HCT116 (cell line): ENCODE measurements at regions not wholly inside any gene's neighbourhood (a gene's known extent, or its start where the extent isn't known, plus 50 kb on each side); places are given as distances from the start of the nearest gene placed in this dataset.
A peak's percentile ranks its signal among the peaks of the same experiment; 100 is the strongest.

Source experiments
- ATAC-seq: fragments of 200-7000 bp; cut with Tn5 transposase; 2 replicates; pipeline ENCODE4 v1.9.1; 2020; ENCODE audit warnings: mild to moderate bottlenecking, moderate library complexity
- BruUV-seq: library from RNA; stranded (reverse); fragments of 400-500 nt; replicated peaks from 2 replicates; lab custom pipeline; 2021; lab: Mats Ljungman, UMichigan
- CTCF ChIA-PET: fragments of 300-600 bp; sonication (Branson Sonifier 250); formaldehyde crosslinking; loops from one replicate; lab custom pipeline; 2021; ENCODE audit warnings: antibody characterized with exemption; lab: Charles Lee
- POLR2A ChIA-PET: fragments of 300-600, 350-600 bp; sonication (Branson Sonifier 250); formaldehyde crosslinking; loops from one replicate; lab custom pipeline; 2021; ENCODE audit warnings: antibody characterized with exemption; lab: Charles Lee
- RAD21 ChIA-PET, 2 experiments: fragments of 300-600 bp; sonication (Branson Sonifier 250); formaldehyde crosslinking; loops; one replicate each; lab custom pipeline; 2023; ENCODE audit warnings: low total read pairs in 2 of 2; ENCODE audit not compliant: uncharacterized antibody in 2 of 2, unreplicated experiment in 2 of 2, low non-redundant PET in 1 of 2; lab: Charles Lee
- DNase-seq: peaks from one replicate; pipeline ENCODE4 v3.0.0-alpha.2; 2010; ENCODE audit warnings: low read depth, low spot score
- H2AFZ ChIP-seq: fragments of 200-600 bp; shearing (Covaris generic), sonication (generic); 2 replicates; pipeline ENCODE4 v1.6.1; 2017; ENCODE audit warnings: low read depth, mixed run types, mixed read lengths, antibody characterized with exemption, low read length; ENCODE audit not compliant: poor library complexity, severe bottlenecking
- H3K27ac ChIP-seq: 2 replicates; pipeline ENCODE4 v1.5.1; 2012; ENCODE audit warnings: low read depth, low read length
- H3K27me3 ChIP-seq: fragments of 200-600 bp; sonication (generic); 2 replicates; pipeline ENCODE4 v1.6.1; 2016; ENCODE audit warnings: mixed run types, low read length, mixed read lengths; ENCODE audit not compliant: insufficient read depth
- H3K36me3 ChIP-seq, 2 experiments: fragments of 200-500 bp in 1 of 2; fragments of 200-600 bp in 1 of 2; sonication (Bioruptor generic) in 1 of 2; sonication (generic) in 1 of 2; 2 replicates each; pipeline versions ENCODE4 v1.5.1 to v1.6.1; 2014 to 2016; ENCODE audit warnings: low read length in 2 of 2, inconsistent platforms in 1 of 2, mixed read lengths in 1 of 2, mixed run types in 1 of 2; ENCODE audit not compliant: insufficient read depth in 2 of 2, control insufficient read depth in 1 of 2
- H3K4me1 ChIP-seq, 2 experiments: fragments of 200-600 bp in 1 of 2; sonication (generic) in 1 of 2; 2 replicates each; pipeline versions ENCODE4 v1.5.1 to v1.6.1; 2012 to 2017; ENCODE audit warnings: low read length in 2 of 2, inconsistent platforms in 1 of 2, mild to moderate bottlenecking in 1 of 2, mixed read lengths in 1 of 2, mixed run types in 1 of 2, moderate library complexity in 1 of 2; ENCODE audit not compliant: insufficient read depth in 2 of 2, control insufficient read depth in 1 of 2
- H3K4me2 ChIP-seq: fragments of 200-600 bp; sonication (generic); 2 replicates; pipeline ENCODE4 v1.6.1; 2017; ENCODE audit warnings: mixed run types, low read length, mixed read lengths
- H3K4me3 ChIP-seq, 2 experiments: fragments of 200-600 bp in 1 of 2; sonication (generic) in 1 of 2; replicated peaks in 1 of 2; 2 replicates each; pipeline ENCODE4 v1.5.1; 2011 to 2016; ENCODE audit warnings: low read length in 2 of 2, control low read depth in 1 of 2, low read depth in 1 of 2, mild to moderate bottlenecking in 1 of 2, mixed read lengths in 1 of 2, mixed run types in 1 of 2
- H3K79me2 ChIP-seq: fragments of 200-600 bp; sonication (generic); 2 replicates; pipeline ENCODE4 v1.6.1; 2017; ENCODE audit warnings: mild to moderate bottlenecking, mixed run types, low read length, moderate library complexity, mixed read lengths; ENCODE audit not compliant: insufficient read depth
- H3K9ac ChIP-seq: fragments of 200-600 bp; sonication (generic); 2 replicates; pipeline ENCODE4 v1.6.1; 2016; ENCODE audit warnings: low read length, mixed read lengths
- H3K9me2 ChIP-seq: fragments of 200-600 bp; sonication (generic), shearing (Covaris generic); 2 replicates; pipeline ENCODE4 v1.6.1; 2017; ENCODE audit warnings: mixed run types, mild to moderate bottlenecking, moderate library complexity; ENCODE audit not compliant: insufficient read depth
- H3K9me3 ChIP-seq, 2 experiments: fragments of 200-500 bp in 1 of 2; fragments of 200-600 bp in 1 of 2; sonication (Bioruptor generic) in 1 of 2; sonication (generic) in 1 of 2; 2 replicates each; pipeline ENCODE4 v1.6.1; 2014 to 2017; ENCODE audit warnings: low read length in 2 of 2, mixed read lengths in 2 of 2, inconsistent platforms in 1 of 2, low read depth in 1 of 2, mild to moderate bottlenecking in 1 of 2, mixed run types in 1 of 2, moderate library complexity in 1 of 2; ENCODE audit not compliant: control insufficient read depth in 1 of 2, insufficient read depth in 1 of 2
- H4K20me1 ChIP-seq: fragments of 200-600 bp; sonication (generic), shearing (Covaris generic); 2 replicates; pipeline ENCODE4 v1.6.1; 2017; ENCODE audit warnings: mixed run types, mild to moderate bottlenecking, moderate library complexity; ENCODE audit not compliant: insufficient read depth
- CBX3 ChIP-seq: IDR thresholded peaks from 2 replicates; pipeline ENCODE4 v1.6.1; 2012; ENCODE audit warnings: low read depth
- CEBPB ChIP-seq: IDR thresholded peaks from 2 replicates; pipeline ENCODE4 v1.6.1; 2012; ENCODE audit warnings: low read depth
- EGR1 ChIP-seq: IDR thresholded peaks from 2 replicates; pipeline ENCODE4 v1.6.1; 2012; ENCODE audit warnings: low read depth
- ELF1 ChIP-seq: IDR thresholded peaks from 2 replicates; pipeline ENCODE4 v1.6.1; 2012; ENCODE audit warnings: low read depth, borderline replicate concordance
- EZH2 ChIP-seq: fragments of 200-600 bp; sonication (generic); IDR thresholded peaks from 2 replicates; pipeline ENCODE4 v1.6.1; 2017; ENCODE audit warnings: antibody characterized with exemption, mixed run types
- EZH2phosphoT487 ChIP-seq: fragments of 200-600 bp; IDR thresholded peaks from 2 replicates; pipeline ENCODE4 v1.6.1; 2018; ENCODE audit warnings: antibody characterized with exemption, borderline replicate concordance
- FOSL1 ChIP-seq: IDR thresholded peaks from 2 replicates; pipeline ENCODE4 v1.6.1; 2012; ENCODE audit warnings: low read depth
- JUND ChIP-seq: IDR thresholded peaks from 2 replicates; pipeline ENCODE4 v1.6.1; 2012
- POLR2A ChIP-seq: IDR thresholded peaks from 2 replicates; pipeline ENCODE4 v1.7.0; 2011; ENCODE audit warnings: borderline replicate concordance; ENCODE audit not compliant: insufficient read depth, insufficient read length; ENCODE audit errors: extremely low read depth
- POLR2AphosphoS5 ChIP-seq: IDR thresholded peaks from 2 replicates; pipeline ENCODE4 v1.6.1; 2011; ENCODE audit warnings: mild to moderate bottlenecking, low read depth, low read length, moderate library complexity
- RAD21 ChIP-seq: IDR thresholded peaks from 2 replicates; pipeline ENCODE4 v1.6.1; 2012; ENCODE audit warnings: low read depth, mild to moderate bottlenecking
- SIN3A ChIP-seq: IDR thresholded peaks from 2 replicates; pipeline ENCODE4 v1.6.1; 2012; ENCODE audit warnings: low read depth
- SP1 ChIP-seq: IDR thresholded peaks from 2 replicates; pipeline ENCODE4 v1.6.1; 2012; ENCODE audit warnings: low read depth
- SRF ChIP-seq: IDR thresholded peaks from 2 replicates; pipeline ENCODE4 v1.6.1; 2012; ENCODE audit warnings: low read depth
- TCF7L2 ChIP-seq: IDR thresholded peaks from 2 replicates; pipeline ENCODE4 v1.7.0; 2011; ENCODE audit warnings: borderline replicate concordance, inconsistent platforms; ENCODE audit not compliant: insufficient read depth, insufficient read length; ENCODE audit errors: extremely low read depth
- YY1 ChIP-seq: IDR thresholded peaks from 2 replicates; pipeline ENCODE4 v1.6.1; 2011; ENCODE audit warnings: low read length, low read depth, moderate library complexity, mild to moderate bottlenecking; ENCODE audit not compliant: insufficient replicate concordance; ENCODE audit errors: extremely low read depth
- ZFX ChIP-seq: fragments of 450-650 bp; IDR thresholded peaks from 2 replicates; pipeline ENCODE4 v1.6.1; 2017
- intact Hi-C: fragments of 100-400 bp; cut with micrococcal nuclease; formaldehyde crosslinking; loops from 2 replicates; pipeline ENCODE4 v1.10.0; 2022
- TF ChIP-seq, protein P1 (sequence below): IDR thresholded peaks from 2 replicates; pipeline ENCODE4 v1.6.1; 2012
- TF ChIP-seq, protein P2 (sequence below): IDR thresholded peaks from 2 replicates; pipeline ENCODE4 v1.6.1; 2011; ENCODE audit warnings: mild to moderate bottlenecking, low read length, moderate library complexity; ENCODE audit not compliant: insufficient replicate concordance; ENCODE audit errors: extremely low read depth
- TF ChIP-seq, protein P3 (sequence below), 3 experiments: fragments of 200-600 bp in 1 of 3; sonication (generic) in 1 of 3; IDR thresholded peaks in 2 of 3; conservative IDR thresholded peaks in 1 of 3; 2 replicates each; pipeline ENCODE4 v1.5.1; 2012 to 2017; ENCODE audit warnings: low read depth in 2 of 3, low read length in 2 of 3, antibody characterized with exemption in 1 of 3, borderline replicate concordance in 1 of 3, control low read depth in 1 of 3, mild to moderate bottlenecking in 1 of 3, mixed read lengths in 1 of 3, mixed run types in 1 of 3, moderate library complexity in 1 of 3; ENCODE audit not compliant: insufficient read depth in 1 of 3
- TF ChIP-seq, protein P4 (sequence below): IDR thresholded peaks from 2 replicates; pipeline ENCODE4 v1.6.1; 2012; ENCODE audit warnings: low read depth

DNA sequence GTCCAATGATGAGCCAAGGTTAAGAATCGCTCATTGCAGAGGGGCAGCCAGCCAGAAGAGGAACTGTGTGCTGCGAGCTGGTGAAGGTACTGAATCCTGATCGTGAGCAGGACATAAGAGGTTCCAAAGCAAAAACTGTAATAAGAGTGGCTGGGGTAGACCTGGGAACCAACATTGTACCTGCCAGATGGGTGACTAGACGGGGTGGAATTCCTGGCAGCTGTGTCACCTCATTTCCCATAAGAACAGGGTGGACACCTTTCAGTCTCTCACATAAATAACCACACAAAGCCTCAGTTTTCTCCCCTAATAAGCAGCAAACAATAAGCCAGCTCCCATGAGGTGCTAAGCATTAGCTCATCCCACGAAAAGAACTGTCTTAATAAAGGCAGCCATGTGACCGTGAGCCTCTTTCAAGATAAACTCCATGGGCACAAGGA lies 290.3 kb downstream of the SOX9 start:
- H3K9me2 ChIP-seq, result no peaks in the 10 kb centered on the region
- H3K9ac ChIP-seq, result peak overlapping the region; percentile 53
- H3K36me3 ChIP-seq, result no peaks in the 10 kb centered on the region
- no peak for DNase-seq
- H3K9me3 ChIP-seq, result no peaks in the 10 kb centered on the region
- H2AFZ ChIP-seq, result no peak overlapping the region
- no TSS peak for BruUV-seq
- H3K4me2 ChIP-seq, result peak overlapping the region; percentile 66
- peak overlapping the region; percentile 66 for H3K27ac ChIP-seq
- intact Hi-C loops, result no loop called here
- no peaks in the 10 kb centered on the region for H4K20me1 ChIP-seq
- H3K79me2 ChIP-seq, result peaks cover 28% of the 10 kb centered on the region; the same call in 1 of the 2 replicates
- ChIA-PET RAD21 (interaction anchor here in 1 of 2 experiments (0.8 kb wide), 1 partner anchor 9 kb away, joined by 3 read pairs; no protein-coding TSS in a partner anchor), CTCF (interaction anchor here (1.5 kb wide), 1 partner anchor 20 kb away, joined by 6 read pairs; no protein-coding TSS in a partner anchor), POLR2A (interaction anchor here (1.2 to 6.0 kb wide), 5 partner anchors 10 to 291 kb away, joined by 3 to 20 read pairs (median 8); partner anchors contain the start of gene SOX9)
- peaks cover 85 to 97% of the 10 kb centered on the region in 2 experiments for H3K4me1 ChIP-seq
- H3K27me3 ChIP-seq, result no peaks in the 10 kb centered on the region
- ATAC-seq, result peak; percentile 63
- H3K4me3 ChIP-seq, result peak overlapping the region in 1 of 2 experiments; percentile 26; a peak in 3 of 4 replicates
- TF ChIP-seq, protein P1, sequence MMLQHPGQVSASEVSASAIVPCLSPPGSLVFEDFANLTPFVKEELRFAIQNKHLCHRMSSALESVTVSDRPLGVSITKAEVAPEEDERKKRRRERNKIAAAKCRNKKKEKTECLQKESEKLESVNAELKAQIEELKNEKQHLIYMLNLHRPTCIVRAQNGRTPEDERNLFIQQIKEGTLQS, result no peak
- TF ChIP-seq SIN3A (no peak), ZFX (no peak), EZH2phosphoT487 (no peak), POLR2A (no peak), CBX3 (peak; percentile 98), SRF (no peak), EGR1 (no peak), EZH2 (no peak), POLR2AphosphoS5 (peak; percentile 70), JUND (peak; percentile 91), FOSL1 (peak; percentile 90), RAD21 (no peak), YY1 (peak; percentile 56), ELF1 (no peak), CEBPB (peak; percentile 51; the same call in 1 of the 2 replicates), SP1 (peak; percentile 87), TCF7L2 (no peak)
- TF ChIP-seq, protein P2, sequence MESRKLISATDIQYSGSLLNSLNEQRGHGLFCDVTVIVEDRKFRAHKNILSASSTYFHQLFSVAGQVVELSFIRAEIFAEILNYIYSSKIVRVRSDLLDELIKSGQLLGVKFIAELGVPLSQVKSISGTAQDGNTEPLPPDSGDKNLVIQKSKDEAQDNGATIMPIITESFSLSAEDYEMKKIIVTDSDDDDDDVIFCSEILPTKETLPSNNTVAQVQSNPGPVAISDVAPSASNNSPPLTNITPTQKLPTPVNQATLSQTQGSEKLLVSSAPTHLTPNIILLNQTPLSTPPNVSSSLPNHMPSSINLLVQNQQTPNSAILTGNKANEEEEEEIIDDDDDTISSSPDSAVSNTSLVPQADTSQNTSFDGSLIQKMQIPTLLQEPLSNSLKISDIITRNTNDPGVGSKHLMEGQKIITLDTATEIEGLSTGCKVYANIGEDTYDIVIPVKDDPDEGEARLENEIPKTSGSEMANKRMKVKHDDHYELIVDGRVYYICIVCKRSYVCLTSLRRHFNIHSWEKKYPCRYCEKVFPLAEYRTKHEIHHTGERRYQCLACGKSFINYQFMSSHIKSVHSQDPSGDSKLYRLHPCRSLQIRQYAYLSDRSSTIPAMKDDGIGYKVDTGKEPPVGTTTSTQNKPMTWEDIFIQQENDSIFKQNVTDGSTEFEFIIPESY, result no peak
- TF ChIP-seq, protein P3, sequence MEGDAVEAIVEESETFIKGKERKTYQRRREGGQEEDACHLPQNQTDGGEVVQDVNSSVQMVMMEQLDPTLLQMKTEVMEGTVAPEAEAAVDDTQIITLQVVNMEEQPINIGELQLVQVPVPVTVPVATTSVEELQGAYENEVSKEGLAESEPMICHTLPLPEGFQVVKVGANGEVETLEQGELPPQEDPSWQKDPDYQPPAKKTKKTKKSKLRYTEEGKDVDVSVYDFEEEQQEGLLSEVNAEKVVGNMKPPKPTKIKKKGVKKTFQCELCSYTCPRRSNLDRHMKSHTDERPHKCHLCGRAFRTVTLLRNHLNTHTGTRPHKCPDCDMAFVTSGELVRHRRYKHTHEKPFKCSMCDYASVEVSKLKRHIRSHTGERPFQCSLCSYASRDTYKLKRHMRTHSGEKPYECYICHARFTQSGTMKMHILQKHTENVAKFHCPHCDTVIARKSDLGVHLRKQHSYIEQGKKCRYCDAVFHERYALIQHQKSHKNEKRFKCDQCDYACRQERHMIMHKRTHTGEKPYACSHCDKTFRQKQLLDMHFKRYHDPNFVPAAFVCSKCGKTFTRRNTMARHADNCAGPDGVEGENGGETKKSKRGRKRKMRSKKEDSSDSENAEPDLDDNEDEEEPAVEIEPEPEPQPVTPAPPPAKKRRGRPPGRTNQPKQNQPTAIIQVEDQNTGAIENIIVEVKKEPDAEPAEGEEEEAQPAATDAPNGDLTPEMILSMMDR (IDR thresholded peaks at IDR 0.05 in 2 of 3, conservative IDR thresholded peaks at IDR 0.05 in 1 of 3; ENCODE audit: borderline replicate concordance in 1 of 3, insufficient read depth in 1 of 3, low read depth in 2 of 3, low read length in 2 of 3), result no peak
- TF ChIP-seq, protein P4, sequence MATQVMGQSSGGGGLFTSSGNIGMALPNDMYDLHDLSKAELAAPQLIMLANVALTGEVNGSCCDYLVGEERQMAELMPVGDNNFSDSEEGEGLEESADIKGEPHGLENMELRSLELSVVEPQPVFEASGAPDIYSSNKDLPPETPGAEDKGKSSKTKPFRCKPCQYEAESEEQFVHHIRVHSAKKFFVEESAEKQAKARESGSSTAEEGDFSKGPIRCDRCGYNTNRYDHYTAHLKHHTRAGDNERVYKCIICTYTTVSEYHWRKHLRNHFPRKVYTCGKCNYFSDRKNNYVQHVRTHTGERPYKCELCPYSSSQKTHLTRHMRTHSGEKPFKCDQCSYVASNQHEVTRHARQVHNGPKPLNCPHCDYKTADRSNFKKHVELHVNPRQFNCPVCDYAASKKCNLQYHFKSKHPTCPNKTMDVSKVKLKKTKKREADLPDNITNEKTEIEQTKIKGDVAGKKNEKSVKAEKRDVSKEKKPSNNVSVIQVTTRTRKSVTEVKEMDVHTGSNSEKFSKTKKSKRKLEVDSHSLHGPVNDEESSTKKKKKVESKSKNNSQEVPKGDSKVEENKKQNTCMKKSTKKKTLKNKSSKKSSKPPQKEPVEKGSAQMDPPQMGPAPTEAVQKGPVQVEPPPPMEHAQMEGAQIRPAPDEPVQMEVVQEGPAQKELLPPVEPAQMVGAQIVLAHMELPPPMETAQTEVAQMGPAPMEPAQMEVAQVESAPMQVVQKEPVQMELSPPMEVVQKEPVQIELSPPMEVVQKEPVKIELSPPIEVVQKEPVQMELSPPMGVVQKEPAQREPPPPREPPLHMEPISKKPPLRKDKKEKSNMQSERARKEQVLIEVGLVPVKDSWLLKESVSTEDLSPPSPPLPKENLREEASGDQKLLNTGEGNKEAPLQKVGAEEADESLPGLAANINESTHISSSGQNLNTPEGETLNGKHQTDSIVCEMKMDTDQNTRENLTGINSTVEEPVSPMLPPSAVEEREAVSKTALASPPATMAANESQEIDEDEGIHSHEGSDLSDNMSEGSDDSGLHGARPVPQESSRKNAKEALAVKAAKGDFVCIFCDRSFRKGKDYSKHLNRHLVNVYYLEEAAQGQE, result no peak
